ENCODE measurements at regions not wholly inside any gene's neighbourhood (a gene's known extent, or its start where the extent isn't known, plus 50 kb on each side); places are given as distances from the start of the nearest gene placed in this dataset.

DNA sequence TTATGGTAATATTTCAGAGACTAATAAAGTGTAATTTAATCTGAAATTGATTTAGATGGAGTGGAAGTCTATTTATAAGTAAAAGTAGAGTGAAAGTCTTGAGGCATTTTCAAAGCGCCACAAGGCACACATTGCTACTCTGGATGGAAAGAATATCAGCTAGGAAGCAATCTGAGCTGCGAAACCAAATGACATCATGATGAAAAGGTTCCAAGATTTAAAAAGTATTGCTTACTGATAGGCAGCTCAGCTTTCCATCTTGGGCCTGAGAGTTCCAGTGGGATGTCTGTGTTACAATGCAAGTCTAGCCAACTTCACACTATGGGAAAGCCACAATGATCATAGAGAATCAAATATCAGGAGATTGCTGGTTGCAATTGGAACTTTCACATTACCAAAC is 126.9 kb upstream of the VGLL2 start:
- TF ChIP-seq, protein P1, sequence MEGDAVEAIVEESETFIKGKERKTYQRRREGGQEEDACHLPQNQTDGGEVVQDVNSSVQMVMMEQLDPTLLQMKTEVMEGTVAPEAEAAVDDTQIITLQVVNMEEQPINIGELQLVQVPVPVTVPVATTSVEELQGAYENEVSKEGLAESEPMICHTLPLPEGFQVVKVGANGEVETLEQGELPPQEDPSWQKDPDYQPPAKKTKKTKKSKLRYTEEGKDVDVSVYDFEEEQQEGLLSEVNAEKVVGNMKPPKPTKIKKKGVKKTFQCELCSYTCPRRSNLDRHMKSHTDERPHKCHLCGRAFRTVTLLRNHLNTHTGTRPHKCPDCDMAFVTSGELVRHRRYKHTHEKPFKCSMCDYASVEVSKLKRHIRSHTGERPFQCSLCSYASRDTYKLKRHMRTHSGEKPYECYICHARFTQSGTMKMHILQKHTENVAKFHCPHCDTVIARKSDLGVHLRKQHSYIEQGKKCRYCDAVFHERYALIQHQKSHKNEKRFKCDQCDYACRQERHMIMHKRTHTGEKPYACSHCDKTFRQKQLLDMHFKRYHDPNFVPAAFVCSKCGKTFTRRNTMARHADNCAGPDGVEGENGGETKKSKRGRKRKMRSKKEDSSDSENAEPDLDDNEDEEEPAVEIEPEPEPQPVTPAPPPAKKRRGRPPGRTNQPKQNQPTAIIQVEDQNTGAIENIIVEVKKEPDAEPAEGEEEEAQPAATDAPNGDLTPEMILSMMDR (IDR thresholded peaks at IDR 0.05; ENCODE audit: low read depth, low read length, missing input control), result no peak
- TF ChIP-seq TAF1 (conservative IDR thresholded peaks at IDR 0.05), result no peak
- no peak for TF ChIP-seq YY1 (IDR thresholded peaks at IDR 0.05)
- no peak for TF ChIP-seq JUND (IDR thresholded peaks at IDR 0.05)
- no peak for TF ChIP-seq RAD21 (IDR thresholded peaks at IDR 0.05)
- TF ChIP-seq, protein P2, sequence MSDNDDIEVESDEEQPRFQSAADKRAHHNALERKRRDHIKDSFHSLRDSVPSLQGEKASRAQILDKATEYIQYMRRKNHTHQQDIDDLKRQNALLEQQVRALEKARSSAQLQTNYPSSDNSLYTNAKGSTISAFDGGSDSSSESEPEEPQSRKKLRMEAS (IDR thresholded peaks at IDR 0.05), result no peak
- no peak for TF ChIP-seq SP1 (IDR thresholded peaks at IDR 0.05)
- TF ChIP-seq, protein P3, sequence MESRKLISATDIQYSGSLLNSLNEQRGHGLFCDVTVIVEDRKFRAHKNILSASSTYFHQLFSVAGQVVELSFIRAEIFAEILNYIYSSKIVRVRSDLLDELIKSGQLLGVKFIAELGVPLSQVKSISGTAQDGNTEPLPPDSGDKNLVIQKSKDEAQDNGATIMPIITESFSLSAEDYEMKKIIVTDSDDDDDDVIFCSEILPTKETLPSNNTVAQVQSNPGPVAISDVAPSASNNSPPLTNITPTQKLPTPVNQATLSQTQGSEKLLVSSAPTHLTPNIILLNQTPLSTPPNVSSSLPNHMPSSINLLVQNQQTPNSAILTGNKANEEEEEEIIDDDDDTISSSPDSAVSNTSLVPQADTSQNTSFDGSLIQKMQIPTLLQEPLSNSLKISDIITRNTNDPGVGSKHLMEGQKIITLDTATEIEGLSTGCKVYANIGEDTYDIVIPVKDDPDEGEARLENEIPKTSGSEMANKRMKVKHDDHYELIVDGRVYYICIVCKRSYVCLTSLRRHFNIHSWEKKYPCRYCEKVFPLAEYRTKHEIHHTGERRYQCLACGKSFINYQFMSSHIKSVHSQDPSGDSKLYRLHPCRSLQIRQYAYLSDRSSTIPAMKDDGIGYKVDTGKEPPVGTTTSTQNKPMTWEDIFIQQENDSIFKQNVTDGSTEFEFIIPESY (IDR thresholded peaks at IDR 0.05), result no peak
- TF ChIP-seq FOXA2 (IDR thresholded peaks at IDR 0.05), result no peak
- TF ChIP-seq GABPA (IDR thresholded peaks at IDR 0.05 in 1 of 2, conservative IDR thresholded peaks at IDR 0.05 in 1 of 2), result no peak
- TF ChIP-seq HNF4A (conservative IDR thresholded peaks at IDR 0.05), result no peak
- TF ChIP-seq RXRA (IDR thresholded peaks at IDR 0.05), result no peak
- TF ChIP-seq, protein P4, sequence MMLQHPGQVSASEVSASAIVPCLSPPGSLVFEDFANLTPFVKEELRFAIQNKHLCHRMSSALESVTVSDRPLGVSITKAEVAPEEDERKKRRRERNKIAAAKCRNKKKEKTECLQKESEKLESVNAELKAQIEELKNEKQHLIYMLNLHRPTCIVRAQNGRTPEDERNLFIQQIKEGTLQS (IDR thresholded peaks at IDR 0.05), result no peak
